OCI-LY1 (cell line): ENCODE measurements at regions not wholly inside any gene's neighbourhood (a gene's known extent, or its start where the extent isn't known, plus 50 kb on each side); places are given as distances from the start of the nearest gene placed in this dataset.

ENCODE experiments used
- H2AFZ ChIP-seq: fragments of 200-600 bp; sonication (generic), shearing (Covaris generic); 2 replicates; pipeline ENCODE4 v1.6.0; 2014; ENCODE audit warnings: antibody characterized with exemption, mild to moderate bottlenecking, low read length
- H3F3A ChIP-seq: fragments of 200-600 bp; sonication (generic), shearing (Covaris generic); 2 replicates; pipeline ENCODE4 v1.6.0; 2014; ENCODE audit warnings: mild to moderate bottlenecking, antibody characterized with exemption, low read length, moderate library complexity; ENCODE audit not compliant: insufficient read depth
- H3K27ac ChIP-seq: fragments of 200-600 bp; sonication (generic); 2 replicates; pipeline ENCODE4 v1.5.1; 2014; ENCODE audit warnings: low read length, mixed run types, mild to moderate bottlenecking, low read depth; ENCODE audit not compliant: poor library complexity, severe bottlenecking
- H3K27me3 ChIP-seq: fragments of 200-600 bp; sonication (generic); 2 replicates; pipeline ENCODE4 v1.6.0; 2014; ENCODE audit warnings: antibody characterized with exemption, mild to moderate bottlenecking, low read length, moderate library complexity; ENCODE audit not compliant: insufficient read depth
- H3K36me3 ChIP-seq: fragments of 200-600 bp; sonication (generic); 2 replicates; pipeline ENCODE4 v1.6.1; 2014; ENCODE audit warnings: mild to moderate bottlenecking, antibody characterized with exemption, low read length, moderate library complexity, mixed read lengths; ENCODE audit not compliant: insufficient read depth
- H3K4me1 ChIP-seq: fragments of 200-600 bp; sonication (generic); 2 replicates; pipeline ENCODE4 v1.5.1; 2014; ENCODE audit warnings: mild to moderate bottlenecking, low read length, moderate library complexity; ENCODE audit not compliant: insufficient read depth, severe bottlenecking
- H3K4me2 ChIP-seq: fragments of 200-600 bp; sonication (generic), shearing (Covaris generic); 2 replicates; pipeline ENCODE4 v1.6.1; 2014; ENCODE audit warnings: low read length
- H3K4me3 ChIP-seq: fragments of 200-600 bp; sonication (generic); 2 replicates; pipeline ENCODE4 v1.5.1; 2014; ENCODE audit warnings: low read length, low read depth, mild to moderate bottlenecking, mixed read lengths; ENCODE audit not compliant: poor library complexity, severe bottlenecking
- H3K79me2 ChIP-seq: fragments of 200-600 bp; shearing (Covaris generic); 2 replicates; pipeline ENCODE4 v1.6.1; 2016; ENCODE audit warnings: mixed run types, low read length, mixed read lengths; ENCODE audit not compliant: insufficient read depth
- H3K9ac ChIP-seq: fragments of 200-600 bp; sonication (generic), shearing (Covaris generic); 2 replicates; pipeline ENCODE4 v1.6.1; 2014; ENCODE audit warnings: mild to moderate bottlenecking, low read length, mixed read lengths
- H3K9me2 ChIP-seq: fragments of 200-600 bp; sonication (generic), shearing (Covaris generic); 2 replicates; pipeline ENCODE4 v1.6.1; 2014; ENCODE audit warnings: low read depth, mild to moderate bottlenecking, low read length, mixed read lengths
- H3K9me3 ChIP-seq: fragments of 200-600 bp; shearing (Covaris generic); 2 replicates; pipeline ENCODE4 v1.6.1; 2014; ENCODE audit warnings: low read length, mixed read lengths
- H4K20me1 ChIP-seq: fragments of 200-600 bp; sonication (generic), shearing (Covaris generic); 2 replicates; pipeline ENCODE4 v1.6.0; 2016; ENCODE audit warnings: mild to moderate bottlenecking, low read length; ENCODE audit not compliant: insufficient read depth
- CTCF ChIP-seq: fragments of 200-600 bp; sonication (generic), shearing (Covaris generic); IDR thresholded peaks from 2 replicates; pipeline ENCODE4 v1.5.1; 2017; ENCODE audit warnings: mild to moderate bottlenecking, antibody characterized with exemption, low read length, moderate library complexity, mixed read lengths
- EZH2 ChIP-seq: fragments of 200-600 bp; sonication (generic), shearing (Covaris generic); IDR thresholded peaks from 2 replicates; pipeline ENCODE4 v1.8.0; 2017; ENCODE audit warnings: borderline replicate concordance, mixed run types, mild to moderate bottlenecking, antibody characterized with exemption, low read length, moderate library complexity, mixed read lengths

GRCh38 chr3:117063930-117064329 lies 354.4 kb downstream of the TUSC7 start:
- Histone ChIP-seq H3K4me2 (no peak overlapping the region), H4K20me1 (no peaks in the 10 kb centered on the region)

DNA sequence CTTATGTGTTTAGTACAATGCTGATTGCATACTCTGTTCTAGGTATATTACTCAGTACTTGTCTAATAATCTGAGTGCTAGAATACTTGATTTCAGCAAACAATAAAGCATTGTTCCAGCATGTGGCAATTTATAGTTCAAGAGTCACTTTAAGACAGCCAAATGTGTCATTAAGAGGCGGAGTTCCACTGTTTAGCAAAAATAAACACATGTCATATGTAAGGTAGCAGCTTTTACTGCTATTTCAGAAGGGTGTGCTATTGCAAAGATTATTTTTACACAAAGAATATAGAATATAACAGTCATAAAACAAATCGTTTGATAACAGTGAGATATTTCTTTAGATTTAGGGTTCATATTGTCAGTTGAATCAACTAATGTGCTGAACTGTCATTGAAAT lies 358.7 kb downstream of the TUSC7 start:
- Histone ChIP-seq H3K4me3 (no peak overlapping the region), H3K36me3 (no peaks in the 10 kb centered on the region), H3K9ac (no peak overlapping the region), H3K79me2 (no peaks in the 10 kb centered on the region), H3K27me3 (no peaks in the 10 kb centered on the region), H4K20me1 (no peaks in the 10 kb centered on the region), H3K27ac (no peak overlapping the region), H2AFZ (no peak overlapping the region), H3K4me1 (no peaks in the 10 kb centered on the region), H3K9me3 (no peaks in the 10 kb centered on the region), H3F3A (no peaks in the 10 kb centered on the region), H3K9me2 (no peaks in the 10 kb centered on the region), H3K4me2 (no peak overlapping the region)
- TF ChIP-seq CTCF = no peak
- no peak for TF ChIP-seq EZH2

More at GRCh38 chr3:117063930-117064329, 354.4 kb downstream of the TUSC7 start:
- H3K79me2 ChIP-seq = no peaks in the 10 kb centered on the region
- no peak for TF ChIP-seq CTCF
- no peak for TF ChIP-seq EZH2
- no peaks in the 10 kb centered on the region for H3K27me3 ChIP-seq
- no peak overlapping the region for H3K4me3 ChIP-seq
- H3K9me3 ChIP-seq = no peaks in the 10 kb centered on the region
- no peaks in the 10 kb centered on the region for H3F3A ChIP-seq
- H3K36me3 ChIP-seq = no peaks in the 10 kb centered on the region
- no peak overlapping the region for H3K9ac ChIP-seq
- H3K9me2 ChIP-seq = no peaks in the 10 kb centered on the region
- no peak overlapping the region for H2AFZ ChIP-seq
- no peaks in the 10 kb centered on the region for H3K4me1 ChIP-seq
- H3K27ac ChIP-seq = no peak overlapping the region

DNA sequence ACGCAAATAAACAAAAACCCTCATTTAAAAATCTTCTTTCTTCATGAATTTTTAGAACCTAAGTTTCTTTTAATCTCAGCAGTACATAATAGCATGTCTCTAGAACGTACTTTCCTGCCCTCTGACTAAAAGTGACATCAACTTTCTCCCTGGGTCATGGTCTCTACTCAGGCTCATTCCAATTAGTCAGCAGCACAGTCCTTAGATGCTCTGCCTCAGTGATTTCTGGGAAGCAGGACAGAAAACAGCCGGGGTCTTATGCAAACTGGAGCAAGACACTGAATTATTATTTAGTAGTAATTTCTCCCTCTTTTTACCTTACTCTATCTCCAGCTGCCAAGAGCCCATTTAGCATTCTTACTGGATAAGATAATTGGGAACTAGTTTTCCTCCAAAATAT lies 365.2 kb downstream of the TUSC7 start:
- no peaks in the 10 kb centered on the region for H3K79me2 ChIP-seq
- TF ChIP-seq CTCF = no peak
- no peaks in the 10 kb centered on the region for H3K9me2 ChIP-seq
- no peak overlapping the region for H3K27ac ChIP-seq
- H3K4me1 ChIP-seq = no peaks in the 10 kb centered on the region
- H3K4me2 ChIP-seq = no peak overlapping the region
- H3K4me3 ChIP-seq = no peak overlapping the region
- no peaks in the 10 kb centered on the region for H4K20me1 ChIP-seq
- H2AFZ ChIP-seq = no peak overlapping the region
- no peaks in the 10 kb centered on the region for H3F3A ChIP-seq
- H3K9ac ChIP-seq = no peak overlapping the region
- no peaks in the 10 kb centered on the region for H3K9me3 ChIP-seq
- H3K36me3 ChIP-seq = no peaks in the 10 kb centered on the region
- no peaks in the 10 kb centered on the region for H3K27me3 ChIP-seq
